HUES64 (cell line): ENCODE measurements at regions not wholly inside any gene's neighbourhood (a gene's known extent, or its start where the extent isn't known, plus 50 kb on each side); places are given as distances from the start of the nearest gene placed in this dataset.

ENCODE experiments used
- H3K27ac ChIP-seq: 2 replicates; pipeline ENCODE4 v1.7.0; 2013; ENCODE audit warnings: low read depth, low read length, inconsistent platforms
- H3K27me3 ChIP-seq: 2 replicates; pipeline ENCODE4 v1.6.1; 2013; ENCODE audit warnings: mild to moderate bottlenecking, low read length; ENCODE audit not compliant: insufficient read depth
- H3K36me3 ChIP-seq: 2 replicates; pipeline ENCODE4 v1.6.1; 2013; ENCODE audit warnings: mild to moderate bottlenecking, low read length; ENCODE audit not compliant: insufficient read depth
- H3K4me1 ChIP-seq: 2 replicates; pipeline ENCODE4 v1.6.1; 2013; ENCODE audit warnings: mild to moderate bottlenecking, low read length, moderate library complexity; ENCODE audit not compliant: insufficient read depth
- H3K4me3 ChIP-seq: 2 replicates; pipeline ENCODE4 v1.5.1; 2013; ENCODE audit warnings: mild to moderate bottlenecking, low read length, moderate library complexity
- H3K9ac ChIP-seq: 2 replicates; pipeline ENCODE4 v1.6.1; 2013; ENCODE audit warnings: mild to moderate bottlenecking, low read depth, low read length
- H3K9me3 ChIP-seq: 2 replicates; pipeline ENCODE4 v1.6.1; 2013; ENCODE audit warnings: low read depth, low read length; ENCODE audit not compliant: insufficient read depth
- WGBS: fragments of 150-250, 120-280 bp; methylation state at CpG from one replicate; pipeline ENCODE4 v1.1.7; 2013; ENCODE audit warnings: missing lambda C conversion rate; 5-methylcytosine and 5-hydroxymethylcytosine counted together

DNA sequence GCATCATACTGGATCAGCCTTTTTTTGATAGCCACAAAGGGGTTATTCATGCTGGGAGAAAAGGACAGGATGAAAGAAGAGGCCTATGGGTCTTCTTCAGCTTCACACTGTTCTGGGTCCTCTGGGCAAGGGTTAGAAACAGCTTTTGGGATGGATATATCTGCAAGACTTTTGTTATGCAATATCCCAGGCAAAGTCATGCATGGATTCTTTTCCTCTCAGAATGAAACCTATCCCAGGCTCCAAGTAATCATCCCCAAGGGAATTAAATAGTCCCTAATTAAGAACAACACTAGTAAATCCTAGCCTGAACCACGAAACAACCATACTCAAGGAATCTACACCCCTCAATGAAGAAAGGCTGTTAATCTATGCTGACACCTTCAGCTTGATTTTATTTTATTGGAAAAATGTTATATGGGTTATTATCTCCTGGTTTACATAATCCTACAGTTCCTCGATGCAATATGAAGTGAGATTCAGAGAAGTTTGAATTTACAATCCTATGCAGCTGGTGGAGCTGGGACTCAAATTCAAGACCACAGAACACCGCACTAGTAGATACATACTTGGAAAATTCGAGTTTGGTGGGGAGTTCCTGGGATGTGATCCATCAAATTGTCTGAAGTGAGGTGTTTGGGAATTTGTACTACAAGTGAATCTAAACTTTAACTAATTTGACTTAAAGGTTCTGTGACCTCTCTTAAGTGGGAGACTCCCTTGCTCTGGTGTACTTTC is 338.6 kb downstream of the TBX15 start:
- no peaks in the 10 kb centered on the region for H3K4me1 ChIP-seq

DNA sequence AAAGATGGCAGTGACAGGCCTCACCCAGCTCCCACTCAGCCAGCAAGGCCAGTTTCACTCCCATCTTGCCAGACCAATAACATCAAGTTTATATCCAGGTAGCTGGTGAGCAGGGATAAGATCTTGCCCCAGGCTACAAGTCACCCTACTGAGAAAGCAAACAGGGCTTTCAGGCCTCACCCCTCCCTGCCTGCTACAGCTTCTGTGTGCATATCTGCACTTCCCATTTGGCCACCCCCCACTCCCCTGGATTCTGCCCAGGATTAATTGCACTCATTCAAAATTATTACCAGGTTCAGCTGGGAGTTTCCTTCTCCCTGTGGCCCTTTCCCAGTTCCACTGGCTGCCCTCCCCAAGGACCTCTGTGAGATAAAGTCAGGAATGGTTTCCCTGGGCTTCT is 352.1 kb downstream of the TBX15 start:
- Histone ChIP-seq H3K4me3 (no peak overlapping the region), H3K36me3 (no peaks in the 10 kb centered on the region), H3K27ac (no peak overlapping the region), H3K9ac (no peak overlapping the region), H3K9me3 (peaks cover 9% of the 10 kb centered on the region), H3K27me3 (no peaks in the 10 kb centered on the region), H3K4me1 (no peaks in the 10 kb centered on the region)

More for the DNA sequence above, 338.6 kb downstream of the TBX15 start:
- Histone ChIP-seq H3K27ac (no peak overlapping the region), H3K9me3 (no peaks in the 10 kb centered on the region), H3K27me3 (no peaks in the 10 kb centered on the region), H3K36me3 (no peaks in the 10 kb centered on the region), H3K9ac (no peak overlapping the region), H3K4me3 (no peak overlapping the region)
- WGBS: 88% methylated on average over 4 of the region's 4 CpGs

DNA sequence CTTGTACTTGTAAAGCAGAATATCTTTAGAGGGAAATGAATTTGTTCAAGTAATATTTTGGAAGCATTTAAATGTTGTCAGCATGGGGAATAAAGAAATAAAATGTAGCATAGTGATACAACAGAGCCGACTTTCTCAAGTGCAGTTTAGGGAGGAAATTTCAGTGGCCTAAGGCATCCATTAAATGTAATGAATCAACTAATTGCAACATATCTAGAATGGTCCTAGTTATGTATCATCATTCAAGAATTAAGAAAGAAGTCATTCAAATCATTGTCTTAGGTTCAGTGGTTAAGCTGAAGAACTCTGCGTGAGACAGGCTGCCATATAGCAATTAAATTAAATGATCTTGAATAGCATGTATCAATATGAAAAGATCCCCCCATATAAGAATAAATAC is 360.7 kb downstream of the TBX15 start:
- Histone ChIP-seq H3K9ac (no peak overlapping the region), H3K4me1 (no peaks in the 10 kb centered on the region), H3K36me3 (no peaks in the 10 kb centered on the region), H3K9me3 (no peaks in the 10 kb centered on the region), H3K27me3 (no peaks in the 10 kb centered on the region), H3K27ac (no peak overlapping the region), H3K4me3 (no peak overlapping the region)
- WGBS: 100% methylated on average over 1 of the region's 2 CpGs

DNA sequence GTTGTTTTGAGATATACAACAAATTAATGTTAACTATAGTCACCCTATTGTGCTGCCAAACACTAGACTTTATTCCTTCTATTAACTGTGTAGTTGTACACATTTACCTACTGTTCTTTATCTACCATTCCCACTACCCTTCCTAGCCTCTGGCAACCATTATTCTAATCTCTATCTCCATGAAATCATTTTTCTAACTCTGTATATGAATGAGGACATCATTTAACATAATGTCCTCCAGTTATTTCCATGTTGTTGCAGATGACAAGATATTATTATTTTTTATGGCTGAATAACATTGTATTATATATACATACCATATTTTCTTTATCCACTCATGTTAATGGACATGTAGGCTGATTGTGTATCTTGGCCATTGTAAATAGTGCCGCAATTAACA is 366.3 kb downstream of the TBX15 start:
- H3K9ac ChIP-seq: no peak overlapping the region
- no peak overlapping the region for H3K27ac ChIP-seq
- H3K36me3 ChIP-seq: no peaks in the 10 kb centered on the region
- H3K27me3 ChIP-seq: no peaks in the 10 kb centered on the region
- 100% methylated on average over 1 of the region's 1 CpG for whole genome bisulfite sequencing
- H3K4me3 ChIP-seq: no peak overlapping the region
- H3K4me1 ChIP-seq: no peaks in the 10 kb centered on the region
- H3K9me3 ChIP-seq: no peaks in the 10 kb centered on the region

DNA sequence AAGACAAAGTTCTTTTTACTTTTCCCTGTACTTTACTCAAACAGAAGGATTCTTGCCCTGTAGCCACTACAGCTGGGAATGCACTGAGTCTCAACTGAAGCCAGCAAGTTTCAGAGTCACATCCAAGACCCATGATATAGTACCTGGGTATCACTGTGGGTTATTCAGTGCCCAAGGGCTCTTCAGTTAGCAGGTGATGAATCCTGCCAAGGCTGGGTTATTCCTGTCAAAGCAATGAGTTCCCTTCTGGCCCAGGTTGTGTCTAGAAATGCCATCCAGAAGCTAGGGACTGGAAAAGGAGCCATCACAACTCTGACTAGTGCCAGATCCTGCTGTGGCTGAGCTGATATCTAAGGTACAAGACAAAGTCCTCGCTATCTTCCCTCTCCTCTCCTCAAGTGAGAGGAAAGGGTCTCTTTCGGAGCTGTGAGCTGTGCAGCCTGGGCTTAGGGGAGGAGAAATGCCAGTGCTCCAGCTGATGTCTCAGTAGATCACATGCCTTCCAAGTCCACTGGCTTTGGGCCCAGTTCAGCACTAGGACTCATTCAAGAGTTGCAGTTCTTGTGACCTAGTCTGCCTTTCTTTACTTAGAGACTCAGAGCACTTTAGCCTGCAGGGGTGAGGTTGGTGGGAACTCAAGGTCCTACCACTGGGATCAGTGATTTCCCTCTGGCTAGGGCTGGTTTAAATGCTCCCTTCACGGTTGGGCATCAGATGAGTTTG is 369.4 kb downstream of the TBX15 start:
- H3K9ac ChIP-seq: no peak overlapping the region
- no peaks in the 10 kb centered on the region for H3K9me3 ChIP-seq
- 87% methylated on average over 3 of the region's 3 CpGs for WGBS
- H3K27me3 ChIP-seq: no peaks in the 10 kb centered on the region
- no peaks in the 10 kb centered on the region for H3K36me3 ChIP-seq
- no peaks in the 10 kb centered on the region for H3K4me1 ChIP-seq
- H3K4me3 ChIP-seq: no peak overlapping the region
- H3K27ac ChIP-seq: no peak overlapping the region

DNA sequence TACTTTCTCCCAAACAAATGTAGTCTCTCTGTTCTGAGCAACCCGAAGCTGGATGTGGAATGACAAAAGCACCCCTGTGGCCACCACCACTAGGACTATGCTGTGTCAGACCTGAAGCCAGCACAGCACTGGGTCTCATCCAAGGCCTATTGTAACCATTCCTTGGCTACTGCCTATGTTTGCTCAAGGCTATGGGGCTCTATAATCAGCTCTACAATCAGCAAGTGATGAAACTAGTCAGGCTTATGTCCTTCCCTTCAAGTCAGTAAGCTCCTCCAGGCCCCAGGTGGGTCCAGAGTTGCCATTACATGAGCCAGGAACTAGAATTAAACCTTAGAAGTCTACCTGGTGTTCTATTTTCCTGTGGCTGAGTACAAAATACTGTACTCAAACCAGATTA is 370.2 kb downstream of the TBX15 start:
- H3K4me3 ChIP-seq: no peak overlapping the region
- WGBS: 45% methylated on average over 1 of the region's 1 CpG
- no peaks in the 10 kb centered on the region for H3K36me3 ChIP-seq
- no peak overlapping the region for H3K27ac ChIP-seq
- no peaks in the 10 kb centered on the region for H3K9me3 ChIP-seq
- H3K9ac ChIP-seq: no peak overlapping the region
- H3K4me1 ChIP-seq: no peaks in the 10 kb centered on the region
- no peaks in the 10 kb centered on the region for H3K27me3 ChIP-seq

DNA sequence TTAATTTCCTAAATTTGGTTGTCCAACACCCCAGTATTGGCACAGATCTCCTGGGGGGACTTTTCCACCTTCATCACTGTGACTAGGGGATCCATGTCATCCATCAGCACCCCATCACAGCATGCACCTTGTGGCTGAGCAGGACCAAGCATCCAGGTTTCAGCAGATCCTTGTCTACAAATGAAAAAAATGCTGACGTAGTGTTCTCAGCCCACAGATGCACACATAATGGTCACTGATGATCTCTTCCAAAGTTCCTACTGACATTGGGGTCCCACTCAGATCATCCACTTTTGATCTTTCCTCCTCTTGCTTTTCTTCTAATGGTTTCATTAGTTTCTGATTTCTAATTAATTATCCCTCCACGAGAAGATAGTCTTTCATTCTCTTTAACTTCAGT is 373.1 kb downstream of the TBX15 start:
- WGBS: 92% methylated on average over 1 of the region's 2 CpGs
- Histone ChIP-seq H3K4me3 (no peak overlapping the region), H3K9ac (no peak overlapping the region), H3K27me3 (no peaks in the 10 kb centered on the region), H3K27ac (no peak overlapping the region), H3K36me3 (no peaks in the 10 kb centered on the region), H3K4me1 (no peaks in the 10 kb centered on the region), H3K9me3 (no peaks in the 10 kb centered on the region)

DNA sequence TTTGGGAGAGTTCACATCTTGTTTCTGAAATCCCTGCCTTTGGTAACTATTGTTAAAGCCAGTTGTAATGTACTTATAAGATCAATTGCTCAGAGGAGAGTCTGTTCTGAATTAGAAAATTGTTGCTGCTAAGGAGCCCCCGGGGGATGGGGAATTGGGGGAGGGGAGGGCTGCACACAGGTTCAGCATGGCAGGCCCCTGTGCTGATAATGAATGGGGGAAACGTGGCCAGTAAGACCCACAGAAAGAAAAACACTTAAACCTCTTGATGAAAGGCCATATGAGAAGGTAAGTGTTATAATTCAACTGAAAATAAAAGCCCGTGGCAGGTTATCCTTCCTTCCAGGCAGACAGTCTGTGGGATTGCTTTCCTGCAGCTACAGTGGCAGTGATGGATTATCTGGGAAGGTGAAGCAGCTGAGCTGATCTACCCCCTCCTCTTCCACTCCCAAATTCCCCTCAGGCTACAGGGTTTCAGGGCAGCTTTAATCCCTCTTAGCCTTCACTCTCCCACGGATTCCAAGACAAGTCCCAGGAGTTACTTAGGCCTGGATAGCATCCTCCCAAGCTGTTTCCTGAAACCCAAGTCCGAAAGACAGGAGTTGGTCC is 398.8 kb downstream of the TBX15 start:
- Histone ChIP-seq H3K36me3 (no peaks in the 10 kb centered on the region), H3K27ac (no peak overlapping the region), H3K4me3 (no peak overlapping the region), H3K4me1 (no peaks in the 10 kb centered on the region), H3K27me3 (no peaks in the 10 kb centered on the region), H3K9ac (no peak overlapping the region), H3K9me3 (no peaks in the 10 kb centered on the region)
- 80% methylated on average over 5 of the region's 5 CpGs for WGBS

DNA sequence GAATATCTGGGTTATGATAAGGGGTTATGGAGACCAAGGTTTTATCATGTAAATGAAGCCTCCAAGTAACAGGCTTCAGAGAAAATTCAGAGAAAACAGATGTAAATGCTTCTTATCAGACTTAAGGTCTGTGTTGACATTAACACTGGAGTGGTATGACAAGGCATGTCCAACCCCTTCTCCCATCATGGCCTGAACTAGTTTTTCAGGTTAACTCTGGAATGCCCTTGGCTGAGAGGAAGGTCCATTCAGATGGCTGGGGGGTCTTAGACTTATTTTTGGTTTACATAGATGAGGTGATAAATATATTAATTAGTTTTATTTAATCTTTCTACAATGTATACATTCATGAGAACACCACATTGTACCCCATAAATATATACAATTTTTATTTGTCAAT is 399.6 kb downstream of the TBX15 start:
- Histone ChIP-seq H3K9me3 (no peaks in the 10 kb centered on the region), H3K36me3 (no peaks in the 10 kb centered on the region), H3K27ac (no peak overlapping the region), H3K4me1 (no peaks in the 10 kb centered on the region), H3K9ac (no peak overlapping the region), H3K4me3 (no peak overlapping the region), H3K27me3 (no peaks in the 10 kb centered on the region)

DNA sequence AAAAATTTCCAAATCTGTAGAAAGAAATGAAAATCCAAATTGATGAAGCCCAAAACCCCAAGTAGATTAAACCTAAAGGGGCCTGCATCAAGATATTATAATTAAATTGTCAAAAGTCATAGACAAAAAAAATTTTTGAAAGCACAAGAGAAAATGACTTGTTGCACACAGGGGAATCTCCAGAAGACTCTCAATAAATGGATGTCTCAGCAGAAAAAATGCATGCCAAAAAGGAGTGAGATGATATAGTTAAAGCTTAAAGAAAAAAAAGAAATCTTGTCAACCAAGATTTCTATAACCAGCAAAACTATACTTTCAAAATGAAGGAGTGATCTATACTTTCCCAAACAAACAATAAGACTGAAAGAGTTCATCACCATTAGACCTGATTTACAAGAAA is 393.2 kb upstream of the SPAG17 start:
- H3K36me3 ChIP-seq: no peaks in the 10 kb centered on the region
- no peak overlapping the region for H3K27ac ChIP-seq
- peaks cover 11% of the 10 kb centered on the region for H3K9me3 ChIP-seq
- no peak overlapping the region for H3K4me3 ChIP-seq
- H3K4me1 ChIP-seq: no peaks in the 10 kb centered on the region
- H3K9ac ChIP-seq: no peak overlapping the region
- H3K27me3 ChIP-seq: no peaks in the 10 kb centered on the region

DNA sequence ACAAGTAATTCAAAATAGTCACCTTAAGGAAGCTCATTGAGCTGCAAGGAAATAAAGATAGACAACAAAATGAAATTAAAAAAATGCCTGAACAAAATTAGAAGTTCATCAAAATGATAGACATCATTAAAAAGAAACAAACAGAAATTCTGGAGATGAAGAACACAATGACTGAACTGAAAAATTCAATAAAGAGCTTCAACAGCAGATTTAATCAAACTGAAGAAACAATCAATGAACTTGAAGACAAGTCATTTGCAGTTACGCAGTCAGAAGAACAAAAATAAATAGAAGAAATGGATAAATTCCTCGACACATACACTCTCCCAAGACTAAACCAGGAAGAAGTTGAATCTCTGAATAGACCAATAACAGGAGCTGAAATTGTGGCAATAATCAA is 390.0 kb upstream of the SPAG17 start:
- Histone ChIP-seq H3K9ac (no peak overlapping the region), H3K27me3 (no peaks in the 10 kb centered on the region), H3K4me1 (no peaks in the 10 kb centered on the region), H3K4me3 (no peak overlapping the region), H3K36me3 (no peaks in the 10 kb centered on the region), H3K9me3 (peaks cover 11% of the 10 kb centered on the region), H3K27ac (no peak overlapping the region)
- WGBS: 100% methylated on average over 1 of the region's 2 CpGs
